ENCODE measurements at regions not wholly inside any gene's neighbourhood (a gene's known extent, or its start where the extent isn't known, plus 50 kb on each side); places are given as distances from the start of the nearest gene placed in this dataset.

DNA sequence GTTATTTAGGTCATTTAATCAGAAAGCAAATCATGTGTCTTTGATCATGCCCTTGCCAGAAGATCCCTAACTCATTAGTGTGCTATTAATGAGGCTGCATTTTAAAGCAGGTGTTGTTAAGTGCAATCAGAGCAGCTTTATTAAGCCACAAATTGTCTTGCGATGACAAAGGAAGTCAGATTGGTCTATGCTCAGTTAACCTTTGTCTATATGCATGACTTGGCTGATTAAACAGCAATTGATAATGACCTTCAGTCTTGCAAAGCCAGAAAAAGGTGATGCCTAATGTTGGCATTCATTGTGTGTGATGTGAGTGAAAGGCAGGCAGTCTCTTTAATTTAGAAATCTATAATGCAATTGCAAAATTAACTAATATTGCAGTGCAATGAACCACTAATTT is 166.9 kb downstream of the RND3 start:
- Mint-ChIP-seq H3K9me3 (ENCODE audit: unreplicated experiment) (no peaks in the 10 kb centered on the region), H3K4me1 (ENCODE audit: unreplicated experiment) (no peaks in the 10 kb centered on the region), H3K36me3 (ENCODE audit: low read depth, unreplicated experiment) (no peaks in the 10 kb centered on the region), H3K27ac (ENCODE audit: unreplicated experiment) (no peak overlapping the region), H3K27me3 (ENCODE audit: unreplicated experiment) (no peaks in the 10 kb centered on the region), H3K4me3 (ENCODE audit: unreplicated experiment) (no peak overlapping the region)
- TF ChIP-seq, protein P1, sequence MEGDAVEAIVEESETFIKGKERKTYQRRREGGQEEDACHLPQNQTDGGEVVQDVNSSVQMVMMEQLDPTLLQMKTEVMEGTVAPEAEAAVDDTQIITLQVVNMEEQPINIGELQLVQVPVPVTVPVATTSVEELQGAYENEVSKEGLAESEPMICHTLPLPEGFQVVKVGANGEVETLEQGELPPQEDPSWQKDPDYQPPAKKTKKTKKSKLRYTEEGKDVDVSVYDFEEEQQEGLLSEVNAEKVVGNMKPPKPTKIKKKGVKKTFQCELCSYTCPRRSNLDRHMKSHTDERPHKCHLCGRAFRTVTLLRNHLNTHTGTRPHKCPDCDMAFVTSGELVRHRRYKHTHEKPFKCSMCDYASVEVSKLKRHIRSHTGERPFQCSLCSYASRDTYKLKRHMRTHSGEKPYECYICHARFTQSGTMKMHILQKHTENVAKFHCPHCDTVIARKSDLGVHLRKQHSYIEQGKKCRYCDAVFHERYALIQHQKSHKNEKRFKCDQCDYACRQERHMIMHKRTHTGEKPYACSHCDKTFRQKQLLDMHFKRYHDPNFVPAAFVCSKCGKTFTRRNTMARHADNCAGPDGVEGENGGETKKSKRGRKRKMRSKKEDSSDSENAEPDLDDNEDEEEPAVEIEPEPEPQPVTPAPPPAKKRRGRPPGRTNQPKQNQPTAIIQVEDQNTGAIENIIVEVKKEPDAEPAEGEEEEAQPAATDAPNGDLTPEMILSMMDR (IDR thresholded peaks at IDR 0.05; ENCODE audit: unreplicated experiment), result no peak
- DNase-seq (ENCODE audit: low spot score), result no peak

DNA sequence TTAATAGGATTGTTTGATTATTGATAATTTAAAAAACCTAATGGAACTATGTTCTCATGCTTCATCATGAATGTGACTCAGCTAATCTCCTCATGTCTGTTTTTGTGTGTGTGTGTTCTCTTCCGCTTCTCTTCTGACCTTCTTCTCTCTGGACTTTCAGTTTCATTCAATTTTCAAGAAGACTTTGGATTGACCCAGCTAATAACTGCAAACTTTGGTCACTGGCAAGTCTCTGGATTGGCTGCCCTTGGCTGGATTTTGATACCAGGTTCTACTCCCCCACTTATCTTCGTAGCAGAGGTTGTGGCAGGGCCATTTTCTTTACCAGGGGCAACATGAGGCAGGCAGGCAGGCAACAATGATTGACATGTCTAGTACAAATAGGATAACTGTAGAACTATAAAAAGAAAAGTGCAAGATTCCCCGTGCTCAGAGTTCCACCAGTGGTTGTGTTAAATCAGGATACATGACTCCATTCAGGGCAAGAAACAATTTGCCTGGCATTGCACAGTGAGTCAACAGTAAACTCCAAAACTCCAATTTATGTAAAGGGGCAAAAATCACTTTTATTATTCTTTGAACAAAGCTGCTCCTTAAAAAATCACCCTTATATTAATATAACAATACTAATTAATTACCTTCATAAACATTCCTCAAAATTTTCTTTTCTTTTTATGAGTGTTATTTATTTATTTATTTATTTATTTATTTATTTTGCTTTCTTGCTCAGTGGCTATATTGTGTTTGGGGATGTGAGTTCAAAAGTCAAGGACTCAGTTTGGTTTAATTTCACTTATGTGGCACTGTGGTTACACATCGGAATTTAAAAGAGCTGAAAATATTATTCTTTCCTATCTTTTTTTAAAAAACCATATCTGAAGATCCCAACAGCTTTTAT is 167.6 kb downstream of the RND3 start:
- no peaks in the 10 kb centered on the region for H3K4me1 Mint-ChIP-seq (ENCODE audit: unreplicated experiment)
- no peaks in the 10 kb centered on the region for H3K27me3 Mint-ChIP-seq (ENCODE audit: unreplicated experiment)
- no peak overlapping the region for H3K4me3 Mint-ChIP-seq (ENCODE audit: unreplicated experiment)
- H3K27ac Mint-ChIP-seq (ENCODE audit: unreplicated experiment), result no peak overlapping the region
- DNase-seq (ENCODE audit: low spot score), result no peak
- TF ChIP-seq, protein P1 (IDR thresholded peaks at IDR 0.05; ENCODE audit: unreplicated experiment), result no peak
- no peaks in the 10 kb centered on the region for H3K36me3 Mint-ChIP-seq (ENCODE audit: low read depth, unreplicated experiment)
- no peaks in the 10 kb centered on the region for H3K9me3 Mint-ChIP-seq (ENCODE audit: unreplicated experiment)

DNA sequence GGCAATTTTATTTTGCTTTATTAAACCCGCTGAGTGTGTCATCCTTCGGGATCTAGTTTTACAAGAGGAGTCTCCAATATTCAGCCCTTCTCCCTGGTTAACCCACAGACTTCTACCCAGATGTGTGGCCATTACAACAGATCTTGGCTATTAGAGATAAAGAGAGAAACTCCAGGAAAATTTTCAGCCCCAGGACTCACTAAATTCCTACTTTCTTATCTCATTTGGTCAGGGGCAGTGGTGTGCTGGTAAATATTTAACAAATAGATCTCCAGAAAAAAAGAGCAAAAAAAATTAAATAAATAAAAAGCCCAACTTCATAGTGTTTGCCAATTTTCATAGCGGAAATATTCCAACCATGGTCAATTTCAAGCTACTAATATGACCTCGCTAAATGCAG is 168.4 kb downstream of the RND3 start:
- Mint-ChIP-seq H3K4me1 (ENCODE audit: unreplicated experiment) (no peaks in the 10 kb centered on the region), H3K27ac (ENCODE audit: unreplicated experiment) (no peak overlapping the region)

DNA sequence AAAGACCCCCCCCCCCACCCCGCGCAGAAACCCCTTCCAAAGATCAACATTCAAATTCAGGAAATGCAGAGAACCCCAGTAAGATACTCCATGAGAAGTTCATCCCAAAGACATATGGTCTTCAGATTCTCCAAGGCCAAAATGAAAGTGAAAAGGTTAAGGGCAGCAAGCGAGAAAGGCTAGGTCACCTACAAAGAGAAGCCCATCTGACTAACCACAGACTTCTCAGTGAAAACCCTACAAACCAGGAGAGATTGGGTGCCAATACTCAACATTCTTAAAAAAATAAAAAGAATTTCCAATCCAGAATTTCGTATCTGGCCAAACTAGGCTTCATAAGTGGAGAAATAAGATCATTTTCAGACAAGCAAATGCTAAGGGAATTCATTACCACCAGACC is 175.2 kb downstream of the RND3 start:
- Mint-ChIP-seq H3K27ac (ENCODE audit: unreplicated experiment) (no peak overlapping the region), H3K4me3 (ENCODE audit: unreplicated experiment) (no peak overlapping the region), H3K27me3 (ENCODE audit: unreplicated experiment) (peaks cover 4% of the 10 kb centered on the region), H3K9me3 (ENCODE audit: unreplicated experiment) (no peaks in the 10 kb centered on the region), H3K36me3 (ENCODE audit: low read depth, unreplicated experiment) (no peaks in the 10 kb centered on the region), H3K4me1 (ENCODE audit: unreplicated experiment) (no peaks in the 10 kb centered on the region)
- no peak for DNase-seq (ENCODE audit: low spot score)
- TF ChIP-seq, protein P1 (IDR thresholded peaks at IDR 0.05; ENCODE audit: unreplicated experiment), result no peak

More for the DNA sequence above, 168.4 kb downstream of the RND3 start:
- no peaks in the 10 kb centered on the region for H3K9me3 Mint-ChIP-seq (ENCODE audit: unreplicated experiment)
- H3K27me3 Mint-ChIP-seq (ENCODE audit: unreplicated experiment), result no peaks in the 10 kb centered on the region
- no peak overlapping the region for H3K4me3 Mint-ChIP-seq (ENCODE audit: unreplicated experiment)
- H3K36me3 Mint-ChIP-seq (ENCODE audit: low read depth, unreplicated experiment), result no peaks in the 10 kb centered on the region
- TF ChIP-seq, protein P1 (IDR thresholded peaks at IDR 0.05; ENCODE audit: unreplicated experiment), result no peak
- no peak for DNase-seq (ENCODE audit: low spot score)
